Endodermal cell (in vitro differentiated cells): ENCODE measurements at regions not wholly inside any gene's neighbourhood (a gene's known extent, or its start where the extent isn't known, plus 50 kb on each side); places are given as distances from the start of the nearest gene placed in this dataset.

Source experiments
- DNase-seq: peaks from one replicate; pipeline ENCODE4 v3.0.0-alpha.2; 2017
- H3K27ac ChIP-seq: 2 replicates; pipeline ENCODE4 v1.5.1; 2013; ENCODE audit warnings: mild to moderate bottlenecking, low read depth, low read length, moderate library complexity
- H3K27me3 ChIP-seq: 2 replicates; pipeline ENCODE4 v1.6.1; 2013; ENCODE audit warnings: mild to moderate bottlenecking, low read length, moderate library complexity; ENCODE audit not compliant: insufficient read depth, control insufficient read depth, poor library complexity, severe bottlenecking
- H3K36me3 ChIP-seq: 2 replicates; pipeline ENCODE4 v1.7.0; 2013; ENCODE audit warnings: mild to moderate bottlenecking, low read length, moderate library complexity; ENCODE audit not compliant: control insufficient read depth, insufficient read depth
- H3K4me1 ChIP-seq: one replicate; pipeline ENCODE4 v1.7.0; 2013; ENCODE audit warnings: low read length; ENCODE audit not compliant: control insufficient read depth, insufficient read depth
- H3K4me3 ChIP-seq: 2 replicates; pipeline ENCODE4 v1.5.1; 2013; ENCODE audit warnings: mild to moderate bottlenecking, low read length, moderate library complexity
- H3K9ac ChIP-seq: 2 replicates; pipeline ENCODE4 v1.6.1; 2013; ENCODE audit warnings: mild to moderate bottlenecking, low read length, moderate library complexity; ENCODE audit not compliant: poor library complexity, severe bottlenecking; ENCODE audit errors: extremely low read depth
- H3K9me3 ChIP-seq: 2 replicates; pipeline ENCODE4 v1.6.1; 2013; ENCODE audit warnings: mild to moderate bottlenecking, low read length, moderate library complexity; ENCODE audit not compliant: control insufficient read depth
- H3K27ac Mint-ChIP-seq: 2 replicates; pipeline ENCODE4 v1.8.0; 2020; ENCODE audit warnings: mixed read lengths
- H3K27me3 Mint-ChIP-seq: 2 replicates; pipeline ENCODE4 v1.8.0; 2021; ENCODE audit warnings: mild to moderate bottlenecking, mixed read lengths; ENCODE audit not compliant: insufficient read depth
- H3K36me3 Mint-ChIP-seq: 2 replicates; pipeline ENCODE4 v1.8.0; 2020; ENCODE audit warnings: low read depth, mixed read lengths
- H3K4me1 Mint-ChIP-seq: 2 replicates; pipeline ENCODE4 v1.8.0; 2020; ENCODE audit warnings: mixed read lengths
- H3K4me3 Mint-ChIP-seq: 2 replicates; pipeline ENCODE4 v1.8.0; 2020; ENCODE audit warnings: mild to moderate bottlenecking, moderate library complexity, mixed read lengths
- H3K9me3 Mint-ChIP-seq: 2 replicates; pipeline ENCODE4 v1.8.0; 2020; ENCODE audit warnings: mild to moderate bottlenecking, mixed read lengths
- CTCF ChIP-seq: fragments of 200-600 bp; sonication (generic); conservative IDR thresholded peaks from 2 replicates; pipeline ENCODE4 v1.5.0; 2021; ENCODE audit warnings: antibody characterized with exemption, mild to moderate bottlenecking
- WGBS, 2 experiments: methylation state at CpG; one replicate each; pipeline versions ENCODE4 v1.1.5 to v1.1.7; 2013; ENCODE audit warnings: missing lambda C conversion rate in 2 of 2, mixed read lengths in 1 of 2; ENCODE audit not compliant: insufficient coverage in 1 of 2, insufficient read length in 1 of 2; 5-methylcytosine and 5-hydroxymethylcytosine counted together

- no peaks in the 10 kb centered on the region for H3K36me3 Mint-ChIP-seq
- H3K9me3 Mint-ChIP-seq, result no peaks in the 10 kb centered on the region
- no peaks in the 10 kb centered on the region for H3K4me1 ChIP-seq
Observed at GRCh38 chr5:17440766-17441165, 57.3 kb upstream of the TAF11L2 start.

GRCh38 chr5:17441351-17441750, 56.7 kb upstream of the TAF11L2 start:
- DNase-seq, result no peak
- H3K27me3 Mint-ChIP-seq, result peaks cover under 1% of the 10 kb centered on the region
- Histone ChIP-seq H3K36me3 (no peaks in the 10 kb centered on the region), H3K4me1 (no peaks in the 10 kb centered on the region), H3K27me3 (no peaks in the 10 kb centered on the region), H3K27ac (no peak overlapping the region), H3K4me3 (no peak overlapping the region), H3K9ac (no peak overlapping the region), H3K9me3 (no peaks in the 10 kb centered on the region)
- no peak overlapping the region for H3K4me3 Mint-ChIP-seq
- WGBS, 2 experiments, result 89 to 98% methylated on average over 3 of the region's 3 CpGs
- no peak for TF ChIP-seq CTCF
- peaks cover 2% of the 10 kb centered on the region for H3K4me1 Mint-ChIP-seq
- H3K27ac Mint-ChIP-seq, result no peak overlapping the region
- H3K9me3 Mint-ChIP-seq, result no peaks in the 10 kb centered on the region
- no peaks in the 10 kb centered on the region for H3K36me3 Mint-ChIP-seq

More at GRCh38 chr5:17440766-17441165, 57.3 kb upstream of the TAF11L2 start:
- no peaks in the 10 kb centered on the region for H3K27me3 ChIP-seq
- DNase-seq, result no peak
- Mint-ChIP-seq H3K27ac (no peak overlapping the region), H3K4me3 (no peak overlapping the region), H3K4me1 (peaks cover 2% of the 10 kb centered on the region), H3K27me3 (peaks cover 6% of the 10 kb centered on the region)
- no peak for TF ChIP-seq CTCF
- H3K9me3 ChIP-seq, result no peaks in the 10 kb centered on the region
- H3K9ac ChIP-seq, result no peak overlapping the region
- H3K4me3 ChIP-seq, result no peak overlapping the region
- no peaks in the 10 kb centered on the region for H3K36me3 ChIP-seq
- H3K27ac ChIP-seq, result no peak overlapping the region

DNA sequence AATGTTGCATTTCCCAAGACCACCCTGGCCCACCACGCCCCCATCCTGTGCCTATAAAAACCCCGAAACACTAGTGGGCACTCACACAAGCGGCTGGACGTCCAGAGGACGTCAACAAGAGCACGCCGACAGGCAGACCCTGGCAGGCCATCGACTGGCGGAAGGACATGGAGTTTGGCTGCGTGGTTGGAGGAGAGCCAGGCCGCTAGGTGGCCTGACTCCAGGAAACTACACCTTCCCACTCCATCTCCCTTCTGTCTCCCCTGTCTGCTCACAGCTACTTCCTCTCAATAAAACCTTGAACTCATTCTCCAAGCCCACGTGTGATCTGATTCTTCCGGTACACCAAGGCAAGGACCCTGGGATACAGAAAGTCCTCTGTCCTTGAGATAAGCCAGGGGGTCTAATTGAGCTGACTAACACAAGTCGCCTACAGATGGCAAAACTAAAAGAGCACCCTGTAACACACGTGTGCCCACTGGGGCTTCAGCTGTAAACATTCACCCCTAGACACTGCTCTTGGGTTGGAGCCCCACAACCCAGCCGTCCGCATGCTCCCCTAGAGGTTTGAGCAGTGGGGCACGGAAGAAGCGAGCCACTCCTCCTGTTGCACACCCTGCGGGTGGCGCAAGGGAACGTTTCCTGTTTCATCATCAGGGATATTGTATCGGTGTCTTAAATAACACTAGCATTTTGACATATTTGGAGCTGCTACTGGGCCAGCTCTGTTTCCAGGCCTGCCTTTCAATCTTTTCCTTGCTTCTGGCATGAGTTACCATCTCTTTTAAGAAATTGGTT, 54.5 kb upstream of the TAF11L2 start:
- Histone ChIP-seq H3K27me3 (no peaks in the 10 kb centered on the region), H3K4me1 (no peaks in the 10 kb centered on the region), H3K9ac (no peak overlapping the region), H3K27ac (no peak overlapping the region), H3K9me3 (no peaks in the 10 kb centered on the region), H3K4me3 (no peak overlapping the region), H3K36me3 (no peaks in the 10 kb centered on the region)
- Mint-ChIP-seq H3K9me3 (no peaks in the 10 kb centered on the region), H3K27ac (no peak overlapping the region), H3K4me3 (no peak overlapping the region), H3K36me3 (no peaks in the 10 kb centered on the region), H3K27me3 (no peaks in the 10 kb centered on the region), H3K4me1 (no peaks in the 10 kb centered on the region)
- peak; percentile 55 for DNase-seq
- WGBS, 2 experiments, result 92 to 93% methylated on average over 15 to 23 of the region's 23 CpGs
- TF ChIP-seq CTCF, result no peak
